ENCODE measurements at regions not wholly inside any gene's neighbourhood (a gene's known extent, or its start where the extent isn't known, plus 50 kb on each side); places are given as distances from the start of the nearest gene placed in this dataset.

DNA sequence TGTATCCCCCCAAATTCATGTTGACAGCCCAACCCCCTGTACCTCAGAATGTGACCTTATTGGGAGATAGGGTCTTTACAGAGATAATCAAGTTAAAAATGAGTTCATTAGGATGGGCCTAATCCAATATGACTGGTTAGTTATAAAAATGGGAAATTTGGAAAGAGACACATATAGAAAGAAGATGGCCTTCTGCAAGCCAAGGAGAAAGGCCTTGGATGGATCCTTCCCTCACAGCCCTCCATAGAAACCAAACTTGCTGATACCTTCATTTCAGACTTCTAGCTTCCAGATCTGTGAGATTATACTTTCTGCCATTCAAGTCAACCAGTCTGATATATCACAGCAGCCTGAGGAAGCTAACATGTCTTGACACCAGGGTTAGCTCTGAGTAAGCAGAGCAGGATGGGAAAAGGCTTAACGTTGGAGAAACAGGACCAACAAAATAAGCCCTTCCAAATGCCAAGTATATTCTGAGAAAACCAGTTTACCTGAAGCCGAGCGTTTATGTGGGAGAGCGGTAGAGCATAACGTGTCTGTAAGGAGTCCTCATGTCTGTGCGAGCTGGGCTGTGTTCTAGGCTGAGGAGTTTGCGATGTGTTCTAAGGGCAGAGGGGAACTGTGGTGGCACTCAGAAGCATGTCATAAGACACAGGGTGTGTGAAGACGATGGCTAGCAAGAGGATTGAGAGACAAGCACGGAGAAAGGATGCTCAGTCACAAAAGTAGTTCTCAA, 206.1 kb downstream of the PIK3R1 start:
- TF ChIP-seq, protein P1, sequence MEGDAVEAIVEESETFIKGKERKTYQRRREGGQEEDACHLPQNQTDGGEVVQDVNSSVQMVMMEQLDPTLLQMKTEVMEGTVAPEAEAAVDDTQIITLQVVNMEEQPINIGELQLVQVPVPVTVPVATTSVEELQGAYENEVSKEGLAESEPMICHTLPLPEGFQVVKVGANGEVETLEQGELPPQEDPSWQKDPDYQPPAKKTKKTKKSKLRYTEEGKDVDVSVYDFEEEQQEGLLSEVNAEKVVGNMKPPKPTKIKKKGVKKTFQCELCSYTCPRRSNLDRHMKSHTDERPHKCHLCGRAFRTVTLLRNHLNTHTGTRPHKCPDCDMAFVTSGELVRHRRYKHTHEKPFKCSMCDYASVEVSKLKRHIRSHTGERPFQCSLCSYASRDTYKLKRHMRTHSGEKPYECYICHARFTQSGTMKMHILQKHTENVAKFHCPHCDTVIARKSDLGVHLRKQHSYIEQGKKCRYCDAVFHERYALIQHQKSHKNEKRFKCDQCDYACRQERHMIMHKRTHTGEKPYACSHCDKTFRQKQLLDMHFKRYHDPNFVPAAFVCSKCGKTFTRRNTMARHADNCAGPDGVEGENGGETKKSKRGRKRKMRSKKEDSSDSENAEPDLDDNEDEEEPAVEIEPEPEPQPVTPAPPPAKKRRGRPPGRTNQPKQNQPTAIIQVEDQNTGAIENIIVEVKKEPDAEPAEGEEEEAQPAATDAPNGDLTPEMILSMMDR (IDR thresholded peaks at IDR 0.05): no peak
- TF ChIP-seq POLR2A (IDR thresholded peaks at IDR 0.05): no peak

All from ovary (tissue), 3 donors.